ENCODE measurements at regions not wholly inside any gene's neighbourhood (a gene's known extent, or its start where the extent isn't known, plus 50 kb on each side); places are given as distances from the start of the nearest gene placed in this dataset.

DNA sequence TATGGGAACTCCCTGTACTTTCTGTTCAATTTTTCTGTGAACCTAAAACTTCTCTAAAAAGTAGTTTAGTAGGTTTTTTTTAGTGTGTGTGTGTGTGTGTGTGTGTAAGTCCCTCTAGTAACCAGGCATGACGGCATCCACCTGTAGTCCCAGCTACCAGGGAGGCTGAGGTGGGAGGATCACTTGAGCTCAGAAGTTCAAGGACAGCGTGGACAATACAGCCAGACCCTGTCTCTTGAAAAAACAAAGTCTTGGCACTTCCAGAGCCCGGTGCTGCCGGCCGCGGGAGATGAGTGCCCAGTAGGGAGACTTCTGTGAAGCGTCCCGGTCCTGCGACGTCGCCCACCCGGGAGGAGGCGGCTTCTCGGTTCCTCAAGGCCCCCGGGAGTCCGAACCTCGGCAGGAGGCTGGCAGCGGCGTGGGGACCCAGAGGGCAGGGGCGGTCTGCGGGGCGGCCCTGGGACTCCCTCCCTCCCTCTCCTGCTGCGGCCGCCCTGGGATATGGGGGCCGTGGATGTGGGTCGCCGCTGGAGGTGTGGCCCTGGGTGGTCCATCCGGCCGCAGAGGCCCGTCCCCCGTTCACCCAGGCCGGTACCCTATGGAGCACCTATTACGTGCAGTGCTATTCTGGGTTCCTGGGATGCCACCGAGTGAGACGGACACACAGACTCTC lies 78.0 kb upstream of the SIRPG start:
- TF ChIP-seq, protein P1, sequence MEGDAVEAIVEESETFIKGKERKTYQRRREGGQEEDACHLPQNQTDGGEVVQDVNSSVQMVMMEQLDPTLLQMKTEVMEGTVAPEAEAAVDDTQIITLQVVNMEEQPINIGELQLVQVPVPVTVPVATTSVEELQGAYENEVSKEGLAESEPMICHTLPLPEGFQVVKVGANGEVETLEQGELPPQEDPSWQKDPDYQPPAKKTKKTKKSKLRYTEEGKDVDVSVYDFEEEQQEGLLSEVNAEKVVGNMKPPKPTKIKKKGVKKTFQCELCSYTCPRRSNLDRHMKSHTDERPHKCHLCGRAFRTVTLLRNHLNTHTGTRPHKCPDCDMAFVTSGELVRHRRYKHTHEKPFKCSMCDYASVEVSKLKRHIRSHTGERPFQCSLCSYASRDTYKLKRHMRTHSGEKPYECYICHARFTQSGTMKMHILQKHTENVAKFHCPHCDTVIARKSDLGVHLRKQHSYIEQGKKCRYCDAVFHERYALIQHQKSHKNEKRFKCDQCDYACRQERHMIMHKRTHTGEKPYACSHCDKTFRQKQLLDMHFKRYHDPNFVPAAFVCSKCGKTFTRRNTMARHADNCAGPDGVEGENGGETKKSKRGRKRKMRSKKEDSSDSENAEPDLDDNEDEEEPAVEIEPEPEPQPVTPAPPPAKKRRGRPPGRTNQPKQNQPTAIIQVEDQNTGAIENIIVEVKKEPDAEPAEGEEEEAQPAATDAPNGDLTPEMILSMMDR (IDR thresholded peaks at IDR 0.05): no peak
- TF ChIP-seq POLR2A (IDR thresholded peaks at IDR 0.05): no peak

Measured in esophagus squamous epithelium (tissue), 4 donors.